ENCODE measurements at regions not wholly inside any gene's neighbourhood (a gene's known extent, or its start where the extent isn't known, plus 50 kb on each side); places are given as distances from the start of the nearest gene placed in this dataset.

DNA sequence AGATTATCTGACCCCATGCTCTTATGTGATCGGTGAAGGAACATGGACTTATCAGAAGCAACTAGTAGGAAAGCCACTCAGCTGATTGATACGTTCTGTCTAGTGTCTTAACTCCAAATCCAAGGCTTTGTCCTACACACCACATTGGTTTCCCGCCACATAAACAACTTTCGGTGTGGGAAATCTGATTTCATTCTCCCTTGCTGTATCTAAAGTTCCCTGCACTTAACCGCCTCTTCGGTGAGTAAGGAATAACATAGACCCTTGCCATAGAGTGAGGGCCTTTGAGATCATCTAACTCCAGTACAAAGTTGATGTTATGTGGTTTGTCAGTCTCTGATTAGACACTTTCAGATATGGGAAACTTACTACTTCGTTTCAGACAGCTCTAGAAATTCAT lies 538.2 kb upstream of the TNP1 start:
- no peak for DNase-seq
- Histone ChIP-seq H3K4me3 (ENCODE audit: low read depth, low read length) (no peak overlapping the region), H3K36me3 (replicated peaks) (no peaks in the 10 kb centered on the region), H3K27ac (no peak overlapping the region), H3K27me3 (replicated peaks) (no peaks in the 10 kb centered on the region)
- in situ Hi-C loops (cut with HindIII; ENCODE audit: low pct_ligation_motif_present, low sequenced_read_pairs) = no loop called here
- TF ChIP-seq, protein P1, sequence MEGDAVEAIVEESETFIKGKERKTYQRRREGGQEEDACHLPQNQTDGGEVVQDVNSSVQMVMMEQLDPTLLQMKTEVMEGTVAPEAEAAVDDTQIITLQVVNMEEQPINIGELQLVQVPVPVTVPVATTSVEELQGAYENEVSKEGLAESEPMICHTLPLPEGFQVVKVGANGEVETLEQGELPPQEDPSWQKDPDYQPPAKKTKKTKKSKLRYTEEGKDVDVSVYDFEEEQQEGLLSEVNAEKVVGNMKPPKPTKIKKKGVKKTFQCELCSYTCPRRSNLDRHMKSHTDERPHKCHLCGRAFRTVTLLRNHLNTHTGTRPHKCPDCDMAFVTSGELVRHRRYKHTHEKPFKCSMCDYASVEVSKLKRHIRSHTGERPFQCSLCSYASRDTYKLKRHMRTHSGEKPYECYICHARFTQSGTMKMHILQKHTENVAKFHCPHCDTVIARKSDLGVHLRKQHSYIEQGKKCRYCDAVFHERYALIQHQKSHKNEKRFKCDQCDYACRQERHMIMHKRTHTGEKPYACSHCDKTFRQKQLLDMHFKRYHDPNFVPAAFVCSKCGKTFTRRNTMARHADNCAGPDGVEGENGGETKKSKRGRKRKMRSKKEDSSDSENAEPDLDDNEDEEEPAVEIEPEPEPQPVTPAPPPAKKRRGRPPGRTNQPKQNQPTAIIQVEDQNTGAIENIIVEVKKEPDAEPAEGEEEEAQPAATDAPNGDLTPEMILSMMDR (IDR thresholded peaks at IDR 0.05; ENCODE audit: low read depth, low read length, missing control alignments) = no peak

DNA sequence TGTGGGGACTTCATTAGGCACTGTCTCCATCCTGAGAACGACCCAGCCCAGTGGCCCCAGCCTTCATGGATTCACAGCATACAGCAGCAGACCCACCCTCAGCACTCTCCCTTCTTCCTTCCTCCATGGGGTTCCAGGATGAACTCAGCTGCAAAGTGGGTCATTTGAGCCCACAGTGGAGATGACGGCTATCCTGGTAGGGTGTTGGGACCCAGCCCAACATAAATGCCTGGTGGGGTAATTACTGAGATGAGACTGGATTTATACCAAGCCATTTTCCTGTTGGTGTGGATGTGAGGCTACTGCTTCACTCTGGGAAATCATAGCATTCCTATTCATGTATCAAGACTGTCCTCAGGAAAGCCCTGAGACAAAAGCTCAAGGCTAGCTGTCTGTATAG lies 536.7 kb upstream of the TNP1 start:
- TF ChIP-seq, protein P1 (IDR thresholded peaks at IDR 0.05; ENCODE audit: low read depth, low read length, missing control alignments) = no peak
- no peak overlapping the region for H3K27ac ChIP-seq
- H3K27me3 ChIP-seq (replicated peaks) = no peaks in the 10 kb centered on the region
- no peaks in the 10 kb centered on the region for H3K36me3 ChIP-seq (replicated peaks)
- in situ Hi-C loops (cut with HindIII; ENCODE audit: low pct_ligation_motif_present, low sequenced_read_pairs) = no loop called here
- DNase-seq = no peak
- no peak overlapping the region for H3K4me3 ChIP-seq (ENCODE audit: low read depth, low read length)

DNA sequence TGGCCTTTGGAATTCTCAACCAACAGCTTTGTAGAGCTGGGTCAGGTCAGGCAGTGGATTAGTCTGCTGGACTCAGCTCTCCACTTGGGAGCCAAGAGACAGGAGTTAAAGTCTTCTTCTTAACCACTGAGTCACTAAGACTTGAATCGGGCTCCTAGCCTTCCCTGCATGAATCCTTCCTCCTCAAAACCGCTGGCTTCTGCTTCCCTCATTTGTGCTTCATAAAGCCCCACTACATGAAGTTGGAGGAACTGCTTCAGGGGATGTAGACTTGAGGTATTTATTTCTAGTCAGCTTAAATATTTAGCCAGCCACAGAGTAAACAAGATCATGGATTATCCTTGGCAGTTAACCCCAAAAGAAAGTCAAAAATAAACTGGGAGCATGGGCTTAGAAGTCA lies 536.3 kb upstream of the TNP1 start:
- no peak for DNase-seq
- H3K27ac ChIP-seq = no peak overlapping the region
- in situ Hi-C loops (cut with HindIII; ENCODE audit: low pct_ligation_motif_present, low sequenced_read_pairs) = no loop called here
- no peak overlapping the region for H3K4me3 ChIP-seq (ENCODE audit: low read depth, low read length)
- H3K27me3 ChIP-seq (replicated peaks) = no peaks in the 10 kb centered on the region
- H3K36me3 ChIP-seq (replicated peaks) = no peaks in the 10 kb centered on the region
- TF ChIP-seq, protein P1 (IDR thresholded peaks at IDR 0.05; ENCODE audit: low read depth, low read length, missing control alignments) = no peak

DNA sequence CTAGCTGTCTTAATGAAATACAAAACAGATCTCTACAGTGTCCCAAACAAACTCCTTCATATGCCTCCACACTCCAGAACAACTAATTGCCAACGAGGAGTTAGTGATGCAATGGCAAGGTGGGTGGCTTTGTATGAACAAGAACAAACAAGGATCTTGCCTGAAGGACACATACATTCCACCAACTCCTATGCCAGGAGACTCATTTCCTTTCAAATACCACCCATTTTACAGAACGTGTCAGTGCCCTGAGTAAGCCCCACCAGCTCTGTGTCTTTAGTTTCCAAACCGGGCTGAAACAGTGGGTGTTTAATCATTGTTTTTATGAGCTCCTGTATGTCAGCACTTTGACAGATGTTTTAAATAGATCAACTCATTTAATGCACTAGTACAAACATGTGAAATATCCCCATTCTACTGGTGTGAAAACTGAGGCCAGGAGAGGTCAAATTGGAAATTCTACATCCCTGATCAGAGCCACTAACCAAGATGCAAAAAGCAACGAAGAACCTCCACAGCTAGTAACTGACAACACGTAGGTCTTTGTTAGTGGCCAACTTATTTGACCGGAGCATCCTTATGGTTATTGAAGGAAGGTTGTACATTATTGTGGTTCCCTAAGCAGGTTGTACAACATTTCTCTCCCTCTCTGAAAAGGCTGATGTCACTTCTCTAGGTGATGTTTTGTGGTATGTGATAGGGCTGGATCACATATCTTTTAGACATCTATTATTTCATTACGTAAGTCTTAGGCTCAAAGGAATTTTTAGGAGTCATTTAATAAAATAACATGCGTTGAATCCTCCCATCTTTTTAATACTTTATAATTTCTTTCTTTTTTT lies 534.9 kb upstream of the TNP1 start:
- no peak for DNase-seq
- Histone ChIP-seq H3K27me3 (replicated peaks) (no peaks in the 10 kb centered on the region), H3K4me3 (ENCODE audit: low read depth, low read length) (no peak overlapping the region), H3K36me3 (replicated peaks) (no peaks in the 10 kb centered on the region), H3K27ac (no peak overlapping the region)
- TF ChIP-seq, protein P1 (IDR thresholded peaks at IDR 0.05; ENCODE audit: low read depth, low read length, missing control alignments) = no peak
- in situ Hi-C loops (cut with HindIII; ENCODE audit: low pct_ligation_motif_present, low sequenced_read_pairs) = no loop called here

DNA sequence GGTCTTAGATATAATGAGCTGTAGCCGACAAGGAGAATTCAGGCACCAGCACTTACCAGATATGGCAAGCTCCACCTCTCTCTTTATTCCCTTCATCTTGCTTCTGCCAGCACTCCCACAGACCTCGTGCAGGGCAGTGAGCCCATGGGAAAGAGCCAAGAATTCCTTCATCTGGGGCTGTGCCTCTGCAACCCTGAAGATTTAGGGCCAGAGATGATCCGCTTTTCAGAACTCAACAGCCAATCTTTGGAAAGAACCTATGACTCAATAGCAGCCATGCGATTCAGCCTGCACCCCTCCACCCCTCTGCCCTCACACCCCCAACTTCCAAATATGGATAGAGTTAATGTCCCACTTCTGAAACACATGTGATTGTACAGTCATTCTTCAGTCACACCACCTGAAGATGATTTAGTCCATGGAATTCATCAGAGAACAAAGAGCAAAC lies 533.7 kb upstream of the TNP1 start:
- TF ChIP-seq, protein P1 (IDR thresholded peaks at IDR 0.05; ENCODE audit: low read depth, low read length, missing control alignments) = no peak
- Histone ChIP-seq H3K27me3 (replicated peaks) (no peaks in the 10 kb centered on the region), H3K4me3 (ENCODE audit: low read depth, low read length) (no peak overlapping the region), H3K27ac (no peak overlapping the region), H3K36me3 (replicated peaks) (no peaks in the 10 kb centered on the region)
- in situ Hi-C loops (cut with HindIII; ENCODE audit: low pct_ligation_motif_present, low sequenced_read_pairs) = no loop called here
- DNase-seq = no peak

All from brain microvascular endothelial cell (primary cell).